H7 (cell line): ENCODE measurements at regions not wholly inside any gene's neighbourhood (a gene's known extent, or its start where the extent isn't known, plus 50 kb on each side); places are given as distances from the start of the nearest gene placed in this dataset.

ENCODE experiments used
- DNase-seq: peaks from one replicate; pipeline ENCODE4 v3.0.0; 2012
- H3K27me3 ChIP-seq: 2 replicates; pipeline ENCODE4 v1.6.0; 2011; ENCODE audit warnings: mild to moderate bottlenecking, low read length; ENCODE audit not compliant: control insufficient read depth, insufficient read depth
- H3K36me3 ChIP-seq: replicated peaks from 2 replicates; pipeline ENCODE4 v1.5.1; 2011; ENCODE audit warnings: low read length; ENCODE audit not compliant: control insufficient read depth, insufficient read depth
- H3K4me3 ChIP-seq: 2 replicates; pipeline ENCODE4 v1.5.1; 2011; ENCODE audit warnings: low read depth, mild to moderate bottlenecking, control low read depth, low read length, moderate library complexity; ENCODE audit not compliant: insufficient read depth

GRCh38 chr5:104186100-104186499, 623.5 kb upstream of the NUDT12 start:
- H3K36me3 ChIP-seq = no peaks in the 10 kb centered on the region
- DNase-seq = no peak
- H3K27me3 ChIP-seq = no peaks in the 10 kb centered on the region
- no peak overlapping the region for H3K4me3 ChIP-seq

- no peak for DNase-seq
- H3K27me3 ChIP-seq = no peaks in the 10 kb centered on the region
- H3K36me3 ChIP-seq = no peaks in the 10 kb centered on the region
- no peak overlapping the region for H3K4me3 ChIP-seq
Measured at GRCh38 chr5:104184264-104184663, 621.7 kb upstream of the NUDT12 start.

- no peaks in the 10 kb centered on the region for H3K36me3 ChIP-seq
- H3K4me3 ChIP-seq = no peak overlapping the region
- H3K27me3 ChIP-seq = no peaks in the 10 kb centered on the region
- peak; percentile 16 for DNase-seq
Measured at GRCh38 chr5:104178829-104179456, 616.4 kb upstream of the NUDT12 start.

GRCh38 chr5:104178066-104178465, 615.5 kb upstream of the NUDT12 start:
- Histone ChIP-seq H3K4me3 (no peak overlapping the region), H3K36me3 (no peaks in the 10 kb centered on the region), H3K27me3 (no peaks in the 10 kb centered on the region)
- DNase-seq = no peak

- Histone ChIP-seq H3K36me3 (no peaks in the 10 kb centered on the region), H3K27me3 (no peaks in the 10 kb centered on the region), H3K4me3 (no peak overlapping the region)
- no peak for DNase-seq
Measured at GRCh38 chr5:104177651-104178050, 615.1 kb upstream of the NUDT12 start.

GRCh38 chr5:104172976-104173375, 610.4 kb upstream of the NUDT12 start:
- Histone ChIP-seq H3K4me3 (no peak overlapping the region), H3K27me3 (no peaks in the 10 kb centered on the region), H3K36me3 (no peaks in the 10 kb centered on the region)
- DNase-seq = no peak

GRCh38 chr5:104171958-104172690, 609.5 kb upstream of the NUDT12 start:
- Histone ChIP-seq H3K36me3 (no peaks in the 10 kb centered on the region), H3K27me3 (no peaks in the 10 kb centered on the region), H3K4me3 (no peak overlapping the region)
- DNase-seq = no peak

GRCh38 chr5:104170926-104171325, 608.3 kb upstream of the NUDT12 start:
- H3K27me3 ChIP-seq = no peaks in the 10 kb centered on the region
- H3K36me3 ChIP-seq = no peaks in the 10 kb centered on the region
- DNase-seq = no peak
- no peak overlapping the region for H3K4me3 ChIP-seq

GRCh38 chr5:104146652-104147051, 584.1 kb upstream of the NUDT12 start:
- Histone ChIP-seq H3K27me3 (no peaks in the 10 kb centered on the region), H3K4me3 (no peak overlapping the region), H3K36me3 (no peaks in the 10 kb centered on the region)
- no peak for DNase-seq

- H3K4me3 ChIP-seq = no peak overlapping the region
- no peak for DNase-seq
- H3K36me3 ChIP-seq = no peaks in the 10 kb centered on the region
- H3K27me3 ChIP-seq = no peaks in the 10 kb centered on the region
Measured at GRCh38 chr5:104139840-104140239, 577.3 kb upstream of the NUDT12 start.

- H3K36me3 ChIP-seq = no peaks in the 10 kb centered on the region
- no peaks in the 10 kb centered on the region for H3K27me3 ChIP-seq
- no peak for DNase-seq
- H3K4me3 ChIP-seq = no peak overlapping the region
Measured at GRCh38 chr5:104130320-104130719, 567.7 kb upstream of the NUDT12 start.

GRCh38 chr5:104128348-104128747, 565.8 kb upstream of the NUDT12 start:
- no peak for DNase-seq
- no peaks in the 10 kb centered on the region for H3K36me3 ChIP-seq
- H3K4me3 ChIP-seq = no peak overlapping the region
- no peaks in the 10 kb centered on the region for H3K27me3 ChIP-seq

GRCh38 chr5:104126980-104127379, 564.4 kb upstream of the NUDT12 start:
- Histone ChIP-seq H3K36me3 (no peaks in the 10 kb centered on the region), H3K4me3 (no peak overlapping the region), H3K27me3 (no peaks in the 10 kb centered on the region)
- DNase-seq = no peak

- no peaks in the 10 kb centered on the region for H3K27me3 ChIP-seq
- no peak for DNase-seq
- no peak overlapping the region for H3K4me3 ChIP-seq
- H3K36me3 ChIP-seq = no peaks in the 10 kb centered on the region
Measured at GRCh38 chr5:104119529-104119928, 556.9 kb upstream of the NUDT12 start.

- Histone ChIP-seq H3K36me3 (no peaks in the 10 kb centered on the region), H3K27me3 (no peaks in the 10 kb centered on the region), H3K4me3 (no peak overlapping the region)
- no peak for DNase-seq
Measured at GRCh38 chr5:104111632-104112031, 549.0 kb upstream of the NUDT12 start.
